Right atrium auricular region (tissue), 2 donors: ENCODE measurements at regions not wholly inside any gene's neighbourhood (a gene's known extent, or its start where the extent isn't known, plus 50 kb on each side); places are given as distances from the start of the nearest gene placed in this dataset.

Experiments
- DNase-seq: peaks from one replicate; pipeline ENCODE4 v3.0.0-alpha.2; 2019; ENCODE audit warnings: low spot score
- H3K27ac ChIP-seq, 2 donors: fragments of 200-600 bp; sonication (generic); 1 replicate in 1 of 2; 2 replicates in 1 of 2; pipeline ENCODE4 v1.5.1; 2016 to 2019
- H3K27me3 ChIP-seq, 2 donors: fragments of 200-600 bp; sonication (generic); one replicate each; pipeline versions ENCODE4 v1.5.1 to v1.6.0; 2017 to 2019
- H3K36me3 ChIP-seq: fragments of 200-600 bp; sonication (generic); one replicate; pipeline ENCODE4 v1.5.1; 2016
- H3K4me1 ChIP-seq, 2 donors: fragments of 200-600 bp; sonication (generic); one replicate each; pipeline versions ENCODE4 v1.5.1 to v1.6.0; 2017 to 2019
- H3K4me3 ChIP-seq, 2 donors: fragments of 200-600 bp; sonication (generic); 1 replicate in 1 of 2; 2 replicates in 1 of 2; pipeline ENCODE4 v1.5.1; 2017 to 2019; ENCODE audit warnings: mild to moderate bottlenecking in 1 of 2, moderate library complexity in 1 of 2
- H3K9me3 ChIP-seq, 2 donors: fragments of 200-600 bp; sonication (generic); one replicate each; pipeline ENCODE4 v1.5.1; 2019
- CTCF ChIP-seq, 2 donors: fragments of 200-600 bp; sonication (generic); IDR thresholded peaks; one replicate each; pipeline ENCODE4 v1.5.1; 2019; ENCODE audit warnings: antibody characterized with exemption in 2 of 2

GRCh38 chr9:36764364-36765076, 191.8 kb downstream of the MELK start:
- no peak overlapping the region for H3K4me3 ChIP-seq
- H3K27ac ChIP-seq: no peak overlapping the region
- DNase-seq: no peak
- H3K27me3 ChIP-seq: peaks cover 0 to 5% of the 10 kb centered on the region in 2 donors
- H3K9me3 ChIP-seq: no peaks in the 10 kb centered on the region
- TF ChIP-seq CTCF (IDR thresholded peaks at IDR 0.05): no peak
- H3K36me3 ChIP-seq: no peaks in the 10 kb centered on the region
- H3K4me1 ChIP-seq: no peaks in the 10 kb centered on the region

- Histone ChIP-seq H3K27me3 (peaks cover 0 to 5% of the 10 kb centered on the region in 2 donors), H3K9me3 (no peaks in the 10 kb centered on the region), H3K4me1 (no peaks in the 10 kb centered on the region), H3K4me3 (no peak overlapping the region), H3K27ac (no peak overlapping the region), H3K36me3 (no peaks in the 10 kb centered on the region)
- TF ChIP-seq CTCF (IDR thresholded peaks at IDR 0.05): no peak
- no peak for DNase-seq
Measured at GRCh38 chr9:36765077-36765390, 192.3 kb downstream of the MELK start.

- Histone ChIP-seq H3K27me3 (peaks cover 0 to 5% of the 10 kb centered on the region in 2 donors), H3K27ac (no peak overlapping the region), H3K36me3 (no peaks in the 10 kb centered on the region), H3K4me3 (peak overlapping the region in 1 of 2 donors; percentile 30), H3K4me1 (no peaks in the 10 kb centered on the region), H3K9me3 (no peaks in the 10 kb centered on the region)
- no peak for TF ChIP-seq CTCF (IDR thresholded peaks at IDR 0.05)
- DNase-seq: no peak
Measured at GRCh38 chr9:36765468-36766341, 193.0 kb downstream of the MELK start.

- no peaks in the 10 kb centered on the region for H3K4me1 ChIP-seq
- H3K27me3 ChIP-seq: no peaks in the 10 kb centered on the region
- H3K4me3 ChIP-seq: no peak overlapping the region
- TF ChIP-seq CTCF (IDR thresholded peaks at IDR 0.05): no peak
- H3K9me3 ChIP-seq: no peaks in the 10 kb centered on the region
- DNase-seq: no peak
- H3K27ac ChIP-seq: no peak overlapping the region
- no peaks in the 10 kb centered on the region for H3K36me3 ChIP-seq
Measured at GRCh38 chr9:36768677-36769076, 196.0 kb downstream of the MELK start.

GRCh38 chr9:36770025-36770424, 197.3 kb downstream of the MELK start:
- TF ChIP-seq CTCF (IDR thresholded peaks at IDR 0.05): no peak
- Histone ChIP-seq H3K9me3 (no peaks in the 10 kb centered on the region), H3K36me3 (no peaks in the 10 kb centered on the region), H3K4me3 (no peak overlapping the region), H3K27me3 (no peaks in the 10 kb centered on the region), H3K4me1 (no peaks in the 10 kb centered on the region), H3K27ac (no peak overlapping the region)
- no peak for DNase-seq
